ENCODE measurements at regions not wholly inside any gene's neighbourhood (a gene's known extent, or its start where the extent isn't known, plus 50 kb on each side); places are given as distances from the start of the nearest gene placed in this dataset.

- ATAC-seq (ENCODE audit: insufficient read depth, low FRiP score) (no peak), DNase-seq (no peak)
- 68 to 81% methylated on average over 8 of the region's 8 CpGs for WGBS, 2 donors
- Histone ChIP-seq H3K27me3 (ENCODE audit: control insufficient read depth in 3 of 3, insufficient read depth in 3 of 3, low read length in 2 of 3) (no peaks in the 10 kb centered on the region), H3K27ac (ENCODE audit: low read depth in 1 of 2, low read length in 1 of 2) (no peak overlapping the region), H3K9ac (ENCODE audit: insufficient read depth in 1 of 2, low read length in 2 of 2) (no peak overlapping the region), H3K36me3 (ENCODE audit: control insufficient read depth in 4 of 4, insufficient read depth in 4 of 4, low read length in 4 of 4) (no peaks in the 10 kb centered on the region), H3K4me3 (no peak overlapping the region), H3K9me3 (ENCODE audit: control insufficient read depth in 4 of 4, insufficient read depth in 3 of 4, low read length in 3 of 4) (peaks cover 0 to 6% (median 0%) of the 10 kb centered on the region in 4 donors), H3K4me1 (ENCODE audit: control insufficient read depth in 5 of 5, insufficient read depth in 5 of 5, low read length in 5 of 5) (no peaks in the 10 kb centered on the region)
- no peak for TF ChIP-seq CTCF (IDR thresholded peaks at IDR 0.05; ENCODE audit: control extremely low read depth, extremely low read depth)
Measured at GRCh38 chr20:19022118-19022575, 190.3 kb upstream of the SLC24A3 start.

GRCh38 chr20:19022791-19023448 is 189.5 kb upstream of the SLC24A3 start:
- Histone ChIP-seq H3K27ac (ENCODE audit: low read depth in 1 of 2, low read length in 1 of 2) (no peak overlapping the region), H3K4me1 (ENCODE audit: control insufficient read depth in 5 of 5, insufficient read depth in 5 of 5, low read length in 5 of 5) (peaks cover 0 to 3% (median 0%) of the 10 kb centered on the region in 5 donors), H3K4me3 (no peak overlapping the region), H3K36me3 (ENCODE audit: control insufficient read depth in 4 of 4, insufficient read depth in 4 of 4, low read length in 4 of 4) (no peaks in the 10 kb centered on the region), H3K27me3 (ENCODE audit: control insufficient read depth in 3 of 3, insufficient read depth in 3 of 3, low read length in 2 of 3) (no peaks in the 10 kb centered on the region), H3K9me3 (ENCODE audit: control insufficient read depth in 4 of 4, insufficient read depth in 3 of 4, low read length in 3 of 4) (peaks cover 0 to 6% (median 0%) of the 10 kb centered on the region in 4 donors), H3K9ac (ENCODE audit: insufficient read depth in 1 of 2, low read length in 2 of 2) (no peak overlapping the region)
- no peak for TF ChIP-seq CTCF (IDR thresholded peaks at IDR 0.05; ENCODE audit: control extremely low read depth, extremely low read depth)
- DNase-seq (no peak), ATAC-seq (ENCODE audit: insufficient read depth, low FRiP score) (no peak)
- 84 to 90% methylated on average over 11 of the region's 11 CpGs for WGBS, 2 donors

DNA sequence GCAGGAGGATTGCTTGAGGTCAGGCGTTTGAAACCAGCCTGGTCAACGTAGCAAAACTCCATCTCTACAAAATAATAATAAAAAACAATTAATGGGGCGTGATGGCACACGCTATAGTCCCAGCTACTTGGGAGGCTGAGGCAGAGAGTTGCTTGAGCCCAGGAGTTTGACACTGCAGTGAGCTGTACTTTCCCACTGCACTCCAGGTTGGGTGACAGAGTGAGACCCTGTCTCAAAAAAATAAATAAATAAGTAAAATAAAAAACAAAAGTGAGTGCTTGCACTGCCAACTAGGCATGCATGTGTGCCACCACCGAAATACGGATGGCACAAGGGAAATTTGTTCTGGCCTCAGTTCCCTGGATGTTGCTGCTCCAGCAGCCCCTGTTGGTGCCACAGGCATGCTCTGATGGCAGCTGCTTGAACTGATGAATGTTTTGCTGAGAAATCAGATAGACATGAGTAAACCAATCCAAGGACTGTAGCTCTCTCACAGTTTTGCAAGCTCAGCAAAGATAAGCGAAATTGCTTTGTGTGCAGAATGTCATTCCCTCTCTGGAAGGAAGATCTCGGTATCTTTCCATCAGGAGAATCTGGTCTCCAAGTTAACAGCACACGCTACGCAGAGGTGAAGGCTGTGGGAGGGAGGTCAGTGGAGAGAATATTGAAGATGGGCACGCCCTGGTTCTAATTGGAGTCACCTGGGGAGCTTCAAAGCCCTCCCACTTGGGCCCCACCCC is 188.0 kb upstream of the SLC24A3 start:
- no peak for TF ChIP-seq CTCF (IDR thresholded peaks at IDR 0.05; ENCODE audit: control extremely low read depth, extremely low read depth)
- Histone ChIP-seq H3K27ac (ENCODE audit: low read depth in 1 of 2, low read length in 1 of 2) (no peak overlapping the region), H3K27me3 (ENCODE audit: control insufficient read depth in 3 of 3, insufficient read depth in 3 of 3, low read length in 2 of 3) (no peaks in the 10 kb centered on the region), H3K4me1 (ENCODE audit: control insufficient read depth in 5 of 5, insufficient read depth in 5 of 5, low read length in 5 of 5) (peaks cover 0 to 3% (median 0%) of the 10 kb centered on the region in 5 donors), H3K4me3 (no peak overlapping the region), H3K9ac (ENCODE audit: insufficient read depth in 1 of 2, low read length in 2 of 2) (no peak overlapping the region), H3K9me3 (ENCODE audit: control insufficient read depth in 4 of 4, insufficient read depth in 3 of 4, low read length in 3 of 4) (peaks cover 0 to 6% (median 0%) of the 10 kb centered on the region in 4 donors), H3K36me3 (ENCODE audit: control insufficient read depth in 4 of 4, insufficient read depth in 4 of 4, low read length in 4 of 4) (no peaks in the 10 kb centered on the region)
- DNase-seq: no peak
- ATAC-seq (ENCODE audit: insufficient read depth, low FRiP score): no peak
- 71 to 82% methylated on average over 11 of the region's 11 CpGs for WGBS, 2 donors
